HepG2 (cell line): ENCODE measurements at regions not wholly inside any gene's neighbourhood (a gene's known extent, or its start where the extent isn't known, plus 50 kb on each side); places are given as distances from the start of the nearest gene placed in this dataset.

Source experiments
- ATAC-seq: fragments of 200-7000 bp; cut with Tn5 transposase; 3 replicates; pipeline ENCODE4 v1.9.1; 2020; ENCODE audit warnings: mild to moderate bottlenecking, moderate library complexity
- BruUV-seq: library from RNA; stranded (reverse); fragments of 400-500 nt; replicated peaks from 2 replicates; lab custom pipeline; 2021; lab: Mats Ljungman, UMichigan
- CTCF ChIA-PET: fragments of 300-600 bp; formaldehyde crosslinking; extraction: SDS; loops from one replicate; lab custom pipeline; 2021; ENCODE audit warnings: low total read pairs, inconsistent platforms, low intra/inter-chr PET ratio; lab: Yijun Ruan, JAX
- POLR2A ChIA-PET: fragments of 350-600 bp; sonication (Branson Sonifier 250); formaldehyde crosslinking; loops from one replicate; lab custom pipeline; 2020; ENCODE audit warnings: antibody characterized with exemption, inconsistent platforms; lab: Yijun Ruan, JAX
- DNase-seq: peaks from one replicate; pipeline ENCODE4 v3.0.0-alpha.2; 2015; ENCODE audit warnings: low spot score
- FAIRE-seq: peaks from 3 replicates; lab custom pipeline; 2011; peaks lifted over from hg19 to GRCh38; lab: Jason Lieb, UNC
- H2AFZ ChIP-seq: one replicate; pipeline ENCODE4 v1.6.1; 2011; ENCODE audit warnings: low read length, inconsistent platforms
- H3K27ac ChIP-seq: fragments of 300-600 bp; 3 replicates; pipeline ENCODE4 v1.8.0; 2011; ENCODE audit warnings: mixed run types, mild to moderate bottlenecking, mixed read lengths, low read length, inconsistent platforms; ENCODE audit not compliant: insufficient read depth; ENCODE audit errors: extremely low read length
- H3K27me3 ChIP-seq, 2 experiments: fragments of 200-600 bp in 1 of 2; 2 replicates in 1 of 2; 3 replicates in 1 of 2; pipeline versions ENCODE4 v1.6.0 to v1.8.0; 2011; ENCODE audit warnings: low read length in 2 of 2, mild to moderate bottlenecking in 2 of 2, moderate library complexity in 2 of 2, inconsistent platforms in 1 of 2; ENCODE audit not compliant: insufficient read depth in 2 of 2, control insufficient read depth in 1 of 2
- H3K36me3 ChIP-seq, 2 experiments: fragments of 200-600 bp in 1 of 2; replicated peaks in 1 of 2; 2 replicates in 1 of 2; 3 replicates in 1 of 2; pipeline versions ENCODE4 v1.5.1 to v1.8.0; 2011; ENCODE audit warnings: low read length in 2 of 2, inconsistent platforms in 1 of 2; ENCODE audit not compliant: insufficient read depth in 2 of 2, control insufficient read depth in 1 of 2
- H3K4me1 ChIP-seq: 2 replicates; pipeline ENCODE4 v1.5.1; 2012; ENCODE audit warnings: low read length, inconsistent platforms; ENCODE audit not compliant: insufficient read depth
- H3K4me2 ChIP-seq: 2 replicates; pipeline ENCODE4 v1.6.0; 2011; ENCODE audit warnings: low read depth, low read length, inconsistent platforms
- H3K4me3 ChIP-seq, 3 experiments: fragments of 200-600 bp in 1 of 3; sonication (generic), shearing (Covaris generic) in 1 of 3; replicated peaks in 1 of 3; 2 replicates each; pipeline ENCODE4 v1.5.1; 2011 to 2016; ENCODE audit warnings: low read length in 3 of 3, inconsistent platforms in 2 of 3, low read depth in 2 of 3, mild to moderate bottlenecking in 2 of 3, control low read depth in 1 of 3, mixed read lengths in 1 of 3; ENCODE audit not compliant: insufficient read depth in 1 of 3
- H3K79me2 ChIP-seq: one replicate; pipeline ENCODE4 v1.6.1; 2011; ENCODE audit warnings: low read length, inconsistent platforms; ENCODE audit not compliant: insufficient read depth
- H3K9ac ChIP-seq: 2 replicates; pipeline ENCODE4 v1.6.0; 2011; ENCODE audit warnings: mild to moderate bottlenecking, low read depth, low read length, inconsistent platforms; ENCODE audit not compliant: insufficient read depth
- H3K9me3 ChIP-seq: 2 replicates; pipeline ENCODE4 v1.5.1; 2012; ENCODE audit warnings: mild to moderate bottlenecking, low read length
- H4K20me1 ChIP-seq: 2 replicates; pipeline ENCODE4 v1.6.0; 2011; ENCODE audit warnings: inconsistent platforms, mild to moderate bottlenecking, low read length, moderate library complexity; ENCODE audit not compliant: insufficient read depth
- AHR ChIP-seq: IDR thresholded peaks from 2 replicates; pipeline ENCODE4 v1.6.1; 2018; ENCODE audit warnings: missing genetic modification reagents, missing compliant biosample characterization
- AKAP8 ChIP-seq: sonication (generic); formaldehyde crosslinking; IDR thresholded peaks from 2 replicates; pipeline ENCODE4 v1.5.1; 2020; ENCODE audit warnings: mild to moderate bottlenecking, missing genetic modification reagents
- HDAC6 ChIP-seq: fragments of 200-600 bp; sonication (generic); IDR thresholded peaks from 2 replicates; pipeline ENCODE4 v1.7.0; 2017; ENCODE audit warnings: mild to moderate bottlenecking, antibody characterized with exemption, low read length, low read depth
- NFATC3 ChIP-seq: sonication (generic); formaldehyde crosslinking; IDR thresholded peaks from 2 replicates; pipeline ENCODE4 v1.5.1; 2020; ENCODE audit warnings: mild to moderate bottlenecking, missing genetic modification reagents
- NFKBIZ ChIP-seq: IDR thresholded peaks from 2 replicates; pipeline ENCODE4 v1.6.1; 2018; ENCODE audit warnings: missing genetic modification reagents, missing compliant biosample characterization
- NR1H2 ChIP-seq: sonication (generic); formaldehyde crosslinking; IDR thresholded peaks from 2 replicates; pipeline ENCODE4 v1.8.1; 2022; ENCODE audit warnings: low read depth, missing genetic modification reagents, borderline replicate concordance
- SP5 ChIP-seq: IDR thresholded peaks from 2 replicates; pipeline ENCODE4 v1.6.1; 2016; ENCODE audit warnings: low read depth, borderline replicate concordance
- ZNF343 ChIP-seq: sonication (generic); formaldehyde crosslinking; IDR thresholded peaks from 2 replicates; pipeline ENCODE4 v1.4.0; 2020; ENCODE audit warnings: mild to moderate bottlenecking, missing genetic modification reagents
- ZNF883 ChIP-seq: sonication (generic); formaldehyde crosslinking; IDR thresholded peaks from 2 replicates; pipeline ENCODE4 v1.5.1; 2020; ENCODE audit warnings: mild to moderate bottlenecking, missing genetic modification reagents; ENCODE audit errors: not compliant biosample characterization
- in situ Hi-C: cut with HindIII; loops from 2 replicates; pipeline ENCODE4 v1.10.0; 2017; ENCODE audit warnings: low pct_unique_long_range_greater_than_20kb; ENCODE audit not compliant: extremely low pct_ligation_motif_present
- intact Hi-C: fragments of 100-400 bp; cut with micrococcal nuclease; formaldehyde crosslinking; loops from one replicate; pipeline ENCODE4 v1.10.0; 2022; ENCODE audit not compliant: unreplicated experiment
- TF ChIP-seq, protein P1 (sequence below): sonication (generic); formaldehyde crosslinking; IDR thresholded peaks from 2 replicates; pipeline ENCODE4 v1.5.1; 2020; ENCODE audit warnings: missing genetic modification reagents, mild to moderate bottlenecking, borderline replicate concordance
- TF ChIP-seq, protein P2 (sequence below): sonication (generic); formaldehyde crosslinking; IDR thresholded peaks from 2 replicates; pipeline ENCODE4 v1.5.0; 2020; ENCODE audit warnings: mild to moderate bottlenecking, missing genetic modification reagents
- TF ChIP-seq, protein P3 (sequence below): sonication (generic); formaldehyde crosslinking; IDR thresholded peaks from 2 replicates; pipeline ENCODE4 v1.5.0; 2020; ENCODE audit warnings: missing genetic modification reagents
- TF ChIP-seq, protein P4 (sequence below): IDR thresholded peaks from 2 replicates; pipeline ENCODE4 v1.6.1; 2016; ENCODE audit warnings: missing compliant biosample characterization, missing genetic modification reagents, borderline replicate concordance
- TF ChIP-seq, protein P5 (sequence below): sonication (generic); formaldehyde crosslinking; IDR thresholded peaks from 2 replicates; pipeline ENCODE4 v1.4.0; 2020; ENCODE audit warnings: missing genetic modification reagents

DNA sequence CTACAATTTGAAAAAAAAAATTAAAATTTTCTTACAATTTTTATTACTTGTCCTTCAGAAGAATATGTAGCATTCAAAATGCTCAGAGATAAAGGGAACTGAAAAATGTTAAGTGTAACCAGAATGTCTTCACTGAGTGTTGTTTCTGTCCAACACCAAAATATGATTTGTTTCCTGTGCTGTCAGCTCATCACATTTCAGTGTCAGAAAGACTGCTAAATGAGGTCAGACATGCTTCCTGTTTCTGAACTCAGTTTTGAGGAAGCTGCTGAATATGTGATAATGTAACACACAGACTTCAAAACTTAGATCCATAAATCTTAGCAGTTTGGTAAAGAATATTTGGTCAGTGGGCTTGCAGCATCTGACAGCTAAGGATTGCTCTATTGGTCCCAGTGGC is 1849.7 kb downstream of the PCDH7 start (continued):
- TF ChIP-seq, protein P1, sequence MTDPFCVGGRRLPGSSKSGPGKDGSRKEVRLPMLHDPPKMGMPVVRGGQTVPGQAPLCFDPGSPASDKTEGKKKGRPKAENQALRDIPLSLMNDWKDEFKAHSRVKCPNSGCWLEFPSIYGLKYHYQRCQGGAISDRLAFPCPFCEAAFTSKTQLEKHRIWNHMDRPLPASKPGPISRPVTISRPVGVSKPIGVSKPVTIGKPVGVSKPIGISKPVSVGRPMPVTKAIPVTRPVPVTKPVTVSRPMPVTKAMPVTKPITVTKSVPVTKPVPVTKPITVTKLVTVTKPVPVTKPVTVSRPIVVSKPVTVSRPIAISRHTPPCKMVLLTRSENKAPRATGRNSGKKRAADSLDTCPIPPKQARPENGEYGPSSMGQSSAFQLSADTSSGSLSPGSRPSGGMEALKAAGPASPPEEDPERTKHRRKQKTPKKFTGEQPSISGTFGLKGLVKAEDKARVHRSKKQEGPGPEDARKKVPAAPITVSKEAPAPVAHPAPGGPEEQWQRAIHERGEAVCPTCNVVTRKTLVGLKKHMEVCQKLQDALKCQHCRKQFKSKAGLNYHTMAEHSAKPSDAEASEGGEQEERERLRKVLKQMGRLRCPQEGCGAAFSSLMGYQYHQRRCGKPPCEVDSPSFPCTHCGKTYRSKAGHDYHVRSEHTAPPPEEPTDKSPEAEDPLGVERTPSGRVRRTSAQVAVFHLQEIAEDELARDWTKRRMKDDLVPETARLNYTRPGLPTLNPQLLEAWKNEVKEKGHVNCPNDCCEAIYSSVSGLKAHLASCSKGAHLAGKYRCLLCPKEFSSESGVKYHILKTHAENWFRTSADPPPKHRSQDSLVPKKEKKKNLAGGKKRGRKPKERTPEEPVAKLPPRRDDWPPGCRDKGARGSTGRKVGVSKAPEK = no peak
- no peak for TF ChIP-seq NR1H2 (CRISPR knock-in tag)
- TF ChIP-seq AHR = no peak

DNA sequence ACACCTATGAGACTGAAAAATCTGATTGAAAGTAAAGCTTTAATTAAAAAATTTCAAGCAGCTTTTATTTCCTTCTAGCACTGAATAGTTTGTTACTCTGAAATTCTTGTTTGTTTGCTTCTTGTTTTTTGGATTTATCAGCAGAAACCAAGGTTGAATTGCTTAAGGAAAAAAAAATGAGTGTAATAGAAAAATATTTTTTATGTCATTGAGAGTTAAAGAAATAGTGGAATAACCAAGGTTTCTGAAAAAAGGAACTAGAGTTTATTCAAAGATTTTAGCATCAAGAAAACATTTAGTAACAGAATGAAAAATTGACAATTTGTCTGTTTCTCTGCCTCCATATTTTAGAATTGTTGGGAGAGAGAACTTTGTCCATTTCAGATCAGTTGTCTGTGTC is 1852.2 kb downstream of the PCDH7 start:
- intact Hi-C loops = no loop called here
- H4K20me1 ChIP-seq = no peaks in the 10 kb centered on the region
- DNase-seq (no peak), FAIRE-seq (no peak), ATAC-seq (no peak)
- no peaks in the 10 kb centered on the region for H3K9me3 ChIP-seq
- no peak overlapping the region for H3K4me2 ChIP-seq
- ChIA-PET POLR2A (no interaction called here), CTCF (no interaction called here)
- no TSS peak for BruUV-seq
- H3K4me3 ChIP-seq = no peak overlapping the region
- no peaks in the 10 kb centered on the region for H3K4me1 ChIP-seq
- no peaks in the 10 kb centered on the region for H3K36me3 ChIP-seq
- H3K27ac ChIP-seq = no peak overlapping the region
- in situ Hi-C loops = no loop called here
- no peaks in the 10 kb centered on the region for H3K27me3 ChIP-seq
- H2AFZ ChIP-seq = no peak overlapping the region
- no peak overlapping the region for H3K9ac ChIP-seq
- H3K79me2 ChIP-seq = no peaks in the 10 kb centered on the region
- no peak for TF ChIP-seq ZNF343
- TF ChIP-seq, protein P2, sequence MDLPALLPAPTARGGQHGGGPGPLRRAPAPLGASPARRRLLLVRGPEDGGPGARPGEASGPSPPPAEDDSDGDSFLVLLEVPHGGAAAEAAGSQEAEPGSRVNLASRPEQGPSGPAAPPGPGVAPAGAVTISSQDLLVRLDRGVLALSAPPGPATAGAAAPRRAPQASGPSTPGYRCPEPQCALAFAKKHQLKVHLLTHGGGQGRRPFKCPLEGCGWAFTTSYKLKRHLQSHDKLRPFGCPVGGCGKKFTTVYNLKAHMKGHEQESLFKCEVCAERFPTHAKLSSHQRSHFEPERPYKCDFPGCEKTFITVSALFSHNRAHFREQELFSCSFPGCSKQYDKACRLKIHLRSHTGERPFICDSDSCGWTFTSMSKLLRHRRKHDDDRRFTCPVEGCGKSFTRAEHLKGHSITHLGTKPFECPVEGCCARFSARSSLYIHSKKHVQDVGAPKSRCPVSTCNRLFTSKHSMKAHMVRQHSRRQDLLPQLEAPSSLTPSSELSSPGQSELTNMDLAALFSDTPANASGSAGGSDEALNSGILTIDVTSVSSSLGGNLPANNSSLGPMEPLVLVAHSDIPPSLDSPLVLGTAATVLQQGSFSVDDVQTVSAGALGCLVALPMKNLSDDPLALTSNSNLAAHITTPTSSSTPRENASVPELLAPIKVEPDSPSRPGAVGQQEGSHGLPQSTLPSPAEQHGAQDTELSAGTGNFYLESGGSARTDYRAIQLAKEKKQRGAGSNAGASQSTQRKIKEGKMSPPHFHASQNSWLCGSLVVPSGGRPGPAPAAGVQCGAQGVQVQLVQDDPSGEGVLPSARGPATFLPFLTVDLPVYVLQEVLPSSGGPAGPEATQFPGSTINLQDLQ = no peak
- TF ChIP-seq, protein P3, sequence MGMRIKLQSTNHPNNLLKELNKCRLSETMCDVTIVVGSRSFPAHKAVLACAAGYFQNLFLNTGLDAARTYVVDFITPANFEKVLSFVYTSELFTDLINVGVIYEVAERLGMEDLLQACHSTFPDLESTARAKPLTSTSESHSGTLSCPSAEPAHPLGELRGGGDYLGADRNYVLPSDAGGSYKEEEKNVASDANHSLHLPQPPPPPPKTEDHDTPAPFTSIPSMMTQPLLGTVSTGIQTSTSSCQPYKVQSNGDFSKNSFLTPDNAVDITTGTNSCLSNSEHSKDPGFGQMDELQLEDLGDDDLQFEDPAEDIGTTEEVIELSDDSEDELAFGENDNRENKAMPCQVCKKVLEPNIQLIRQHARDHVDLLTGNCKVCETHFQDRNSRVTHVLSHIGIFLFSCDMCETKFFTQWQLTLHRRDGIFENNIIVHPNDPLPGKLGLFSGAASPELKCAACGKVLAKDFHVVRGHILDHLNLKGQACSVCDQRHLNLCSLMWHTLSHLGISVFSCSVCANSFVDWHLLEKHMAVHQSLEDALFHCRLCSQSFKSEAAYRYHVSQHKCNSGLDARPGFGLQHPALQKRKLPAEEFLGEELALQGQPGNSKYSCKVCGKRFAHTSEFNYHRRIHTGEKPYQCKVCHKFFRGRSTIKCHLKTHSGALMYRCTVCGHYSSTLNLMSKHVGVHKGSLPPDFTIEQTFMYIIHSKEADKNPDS (CRISPR knock-in tag) = no peak
- TF ChIP-seq, protein P4, sequence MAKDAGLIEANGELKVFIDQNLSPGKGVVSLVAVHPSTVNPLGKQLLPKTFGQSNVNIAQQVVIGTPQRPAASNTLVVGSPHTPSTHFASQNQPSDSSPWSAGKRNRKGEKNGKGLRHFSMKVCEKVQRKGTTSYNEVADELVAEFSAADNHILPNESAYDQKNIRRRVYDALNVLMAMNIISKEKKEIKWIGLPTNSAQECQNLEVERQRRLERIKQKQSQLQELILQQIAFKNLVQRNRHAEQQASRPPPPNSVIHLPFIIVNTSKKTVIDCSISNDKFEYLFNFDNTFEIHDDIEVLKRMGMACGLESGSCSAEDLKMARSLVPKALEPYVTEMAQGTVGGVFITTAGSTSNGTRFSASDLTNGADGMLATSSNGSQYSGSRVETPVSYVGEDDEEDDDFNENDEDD (CRISPR knock-in tag) = no peak
- no peak for TF ChIP-seq NFKBIZ (CRISPR knock-in tag)
- no peak for TF ChIP-seq SP5 (CRISPR knock-in tag)
- no peak for TF ChIP-seq ZNF883
- TF ChIP-seq, protein P5, sequence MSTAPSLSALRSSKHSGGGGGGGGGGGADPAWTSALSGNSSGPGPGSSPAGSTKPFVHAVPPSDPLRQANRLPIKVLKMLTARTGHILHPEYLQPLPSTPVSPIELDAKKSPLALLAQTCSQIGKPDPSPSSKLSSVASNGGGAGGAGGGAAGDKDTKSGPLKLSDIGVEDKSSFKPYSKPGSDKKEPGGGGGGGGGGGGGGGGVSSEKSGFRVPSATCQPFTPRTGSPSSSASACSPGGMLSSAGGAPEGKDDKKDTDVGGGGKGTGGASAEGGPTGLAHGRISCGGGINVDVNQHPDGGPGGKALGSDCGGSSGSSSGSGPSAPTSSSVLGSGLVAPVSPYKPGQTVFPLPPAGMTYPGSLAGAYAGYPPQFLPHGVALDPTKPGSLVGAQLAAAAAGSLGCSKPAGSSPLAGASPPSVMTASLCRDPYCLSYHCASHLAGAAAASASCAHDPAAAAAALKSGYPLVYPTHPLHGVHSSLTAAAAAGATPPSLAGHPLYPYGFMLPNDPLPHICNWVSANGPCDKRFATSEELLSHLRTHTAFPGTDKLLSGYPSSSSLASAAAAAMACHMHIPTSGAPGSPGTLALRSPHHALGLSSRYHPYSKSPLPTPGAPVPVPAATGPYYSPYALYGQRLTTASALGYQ (CRISPR knock-in tag) = no peak
- no peak for TF ChIP-seq AKAP8 (CRISPR knock-in tag)
- TF ChIP-seq NFATC3 (CRISPR knock-in tag) = no peak
- no peak for TF ChIP-seq HDAC6
